Kidney (tissue), 13 donors: ENCODE measurements at regions not wholly inside any gene's neighbourhood (a gene's known extent, or its start where the extent isn't known, plus 50 kb on each side); places are given as distances from the start of the nearest gene placed in this dataset.

Source experiments
- DNase-seq, 5 donors: peaks; one replicate each; pipeline ENCODE4 v3.0.0-alpha.2; 2013 to 2020
- FAIRE-seq: peaks from 2 replicates; lab custom pipeline; 2012; peaks lifted over from hg19 to GRCh38; lab: Jason Lieb, UNC
- H3K27ac ChIP-seq, 2 donors: one replicate each; pipeline ENCODE4 v1.7.0; 2013; ENCODE audit warnings: low read depth in 2 of 2, low read length in 2 of 2, inconsistent platforms in 1 of 2
- H3K27me3 ChIP-seq: one replicate; pipeline ENCODE4 v1.7.1; 2013; ENCODE audit warnings: low read length, inconsistent platforms; ENCODE audit not compliant: control insufficient read depth, insufficient read depth
- H3K36me3 ChIP-seq, 3 donors: one replicate each; pipeline versions ENCODE4 v1.7.0 to v1.7.1; 2013; ENCODE audit warnings: low read length in 3 of 3, control low read depth in 1 of 3, inconsistent platforms in 1 of 3; ENCODE audit not compliant: insufficient read depth in 3 of 3, control insufficient read depth in 2 of 3
- H3K4me1 ChIP-seq, 3 donors: one replicate each; pipeline versions ENCODE4 v1.7.0 to v1.7.1; 2013; ENCODE audit warnings: low read length in 3 of 3, inconsistent platforms in 1 of 3, low read depth in 1 of 3; ENCODE audit not compliant: control insufficient read depth in 2 of 3, insufficient read depth in 2 of 3
- H3K4me3 ChIP-seq, 3 donors: one replicate each; pipeline versions ENCODE4 v1.7.0 to v1.8.1; 2013; ENCODE audit warnings: low read length in 3 of 3, control low read depth in 1 of 3, inconsistent platforms in 1 of 3
- H3K9ac ChIP-seq, 3 donors: one replicate each; pipeline versions ENCODE4 v1.7.0 to v1.7.1; 2013; ENCODE audit warnings: low read length in 3 of 3, control low read depth in 1 of 3, inconsistent platforms in 1 of 3
- H3K9me3 ChIP-seq, 3 donors: one replicate each; pipeline versions ENCODE4 v1.7.0 to v1.7.1; 2013; ENCODE audit warnings: low read length in 3 of 3, control low read depth in 1 of 3, inconsistent platforms in 1 of 3; ENCODE audit not compliant: control insufficient read depth in 2 of 3, insufficient read depth in 1 of 3
- intact Hi-C: fragments of 100-400 bp; cut with DNase I; formaldehyde crosslinking; loops from one replicate; pipeline ENCODE4 v1.11.1; 2022
- TF ChIP-seq, protein P1 (sequence below): IDR thresholded peaks from 3 replicates; pipeline ENCODE4 v1.5.1; 2012; ENCODE audit warnings: mild to moderate bottlenecking, moderate library complexity, borderline replicate concordance; ENCODE audit not compliant: insufficient read depth; ENCODE audit errors: extremely low read depth
- donor health status: control.
- donor health status: control.
- donor health status: control.
- donor health status: control.
- donor health status: control.
- donor health status: DM: yes; HTN: yes; CAD: no.
- donor health status: Normal renal cell carcinoma (clear cell type).

DNA sequence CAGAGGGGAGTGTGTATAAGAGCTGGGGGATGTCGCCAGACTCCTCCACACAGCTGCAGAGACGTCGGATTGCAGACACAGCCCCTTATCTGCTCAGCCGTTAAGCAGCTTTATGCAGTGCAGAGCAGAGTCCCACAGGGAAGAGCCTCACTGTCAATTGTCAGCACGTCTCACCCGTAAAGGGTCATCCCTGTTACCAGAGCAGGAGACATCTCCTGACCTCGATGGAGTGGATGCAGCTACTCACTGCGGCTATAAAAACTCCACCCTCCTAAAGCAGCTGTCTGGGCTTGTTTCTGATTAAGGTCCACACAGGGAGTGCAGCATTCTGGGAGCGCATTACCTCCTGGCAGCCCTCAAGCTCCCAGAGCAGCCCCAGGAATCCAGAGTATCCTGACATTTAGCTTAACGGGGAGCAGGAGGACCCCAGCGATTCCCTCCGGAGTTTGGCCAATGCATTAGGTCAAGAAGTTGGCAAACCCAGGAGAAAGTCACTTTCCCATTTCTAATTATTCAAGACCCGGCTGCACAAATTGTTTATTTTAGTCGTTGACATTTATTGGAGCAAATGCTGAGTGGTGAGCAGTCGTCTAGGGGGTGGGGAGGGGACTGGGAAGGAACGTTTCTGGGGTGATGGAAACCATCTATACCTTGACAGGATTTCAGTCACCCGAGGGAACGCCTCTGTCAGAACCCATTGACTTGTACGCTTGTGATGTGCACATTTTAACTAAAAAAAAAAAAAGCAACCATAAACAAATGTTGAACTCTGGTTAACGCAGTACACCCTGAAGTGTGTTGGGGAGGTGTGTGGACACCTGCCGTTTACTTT, 100.0 kb upstream of the ZNF469 start:
- no peak for FAIRE-seq
- peak in 4 of 5 donors; percentile 17 to 70 (median 54) for DNase-seq
- H3K9me3 ChIP-seq = peaks cover 0 to 17% (median 2%) of the 10 kb centered on the region in 3 donors
- no peaks in the 10 kb centered on the region for H3K27me3 ChIP-seq
- intact Hi-C loops = no loop called here
- TF ChIP-seq, protein P1, sequence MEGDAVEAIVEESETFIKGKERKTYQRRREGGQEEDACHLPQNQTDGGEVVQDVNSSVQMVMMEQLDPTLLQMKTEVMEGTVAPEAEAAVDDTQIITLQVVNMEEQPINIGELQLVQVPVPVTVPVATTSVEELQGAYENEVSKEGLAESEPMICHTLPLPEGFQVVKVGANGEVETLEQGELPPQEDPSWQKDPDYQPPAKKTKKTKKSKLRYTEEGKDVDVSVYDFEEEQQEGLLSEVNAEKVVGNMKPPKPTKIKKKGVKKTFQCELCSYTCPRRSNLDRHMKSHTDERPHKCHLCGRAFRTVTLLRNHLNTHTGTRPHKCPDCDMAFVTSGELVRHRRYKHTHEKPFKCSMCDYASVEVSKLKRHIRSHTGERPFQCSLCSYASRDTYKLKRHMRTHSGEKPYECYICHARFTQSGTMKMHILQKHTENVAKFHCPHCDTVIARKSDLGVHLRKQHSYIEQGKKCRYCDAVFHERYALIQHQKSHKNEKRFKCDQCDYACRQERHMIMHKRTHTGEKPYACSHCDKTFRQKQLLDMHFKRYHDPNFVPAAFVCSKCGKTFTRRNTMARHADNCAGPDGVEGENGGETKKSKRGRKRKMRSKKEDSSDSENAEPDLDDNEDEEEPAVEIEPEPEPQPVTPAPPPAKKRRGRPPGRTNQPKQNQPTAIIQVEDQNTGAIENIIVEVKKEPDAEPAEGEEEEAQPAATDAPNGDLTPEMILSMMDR = no peak
- H3K9ac ChIP-seq = no peak overlapping the region
- no peak overlapping the region for H3K4me3 ChIP-seq
- no peaks in the 10 kb centered on the region for H3K36me3 ChIP-seq
- no peaks in the 10 kb centered on the region for H3K4me1 ChIP-seq
- no peak overlapping the region for H3K27ac ChIP-seq

DNA sequence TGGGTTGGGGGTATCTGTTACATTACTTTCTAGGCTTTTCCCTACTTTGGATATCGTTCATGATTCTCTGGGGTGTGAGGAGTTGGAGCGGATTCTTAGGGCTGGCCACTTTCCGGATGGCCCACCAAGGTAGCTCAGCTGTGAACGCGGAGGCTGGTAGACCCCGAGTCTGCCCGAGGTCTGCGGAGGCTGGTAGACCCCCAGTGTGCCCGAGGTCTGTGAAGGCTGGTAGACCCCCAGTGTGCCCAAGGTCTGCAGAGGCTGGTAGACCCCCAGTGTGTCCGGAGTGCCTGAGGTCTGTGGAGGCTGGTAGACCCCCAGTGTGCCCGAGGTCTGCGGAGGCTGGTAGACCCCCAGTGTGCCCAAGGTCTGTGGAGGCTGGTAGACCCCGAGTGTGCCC, 99.2 kb upstream of the ZNF469 start:
- Histone ChIP-seq H3K9ac (no peak overlapping the region), H3K27me3 (no peaks in the 10 kb centered on the region), H3K36me3 (no peaks in the 10 kb centered on the region), H3K4me1 (no peaks in the 10 kb centered on the region), H3K27ac (no peak overlapping the region), H3K4me3 (no peak overlapping the region), H3K9me3 (peaks cover 0 to 17% (median 2%) of the 10 kb centered on the region in 3 donors)
- DNase-seq (peak in 1 of 5 donors; percentile 26), FAIRE-seq (no peak)
- TF ChIP-seq, protein P1 = no peak
- intact Hi-C loops = no loop called here

- no peak for FAIRE-seq
- Histone ChIP-seq H3K27me3 (no peaks in the 10 kb centered on the region), H3K27ac (no peak overlapping the region), H3K9me3 (peaks cover 0 to 21% (median 2%) of the 10 kb centered on the region in 3 donors), H3K36me3 (no peaks in the 10 kb centered on the region), H3K4me1 (no peaks in the 10 kb centered on the region), H3K9ac (no peak overlapping the region), H3K4me3 (no peak overlapping the region)
- DNase-seq = peak in 1 of 5 donors; percentile 34
- TF ChIP-seq, protein P1 = no peak
- intact Hi-C loops = no loop called here
Measured at GRCh38 chr16:88284101-88284500, 98.7 kb upstream of the ZNF469 start.
